PC-9 (cell line): ENCODE measurements at regions not wholly inside any gene's neighbourhood (a gene's known extent, or its start where the extent isn't known, plus 50 kb on each side); places are given as distances from the start of the nearest gene placed in this dataset.

Source experiments
- BruUV-seq: library from RNA; stranded (reverse); fragments of 400-500 nt; replicated peaks from 2 replicates; lab custom pipeline; 2021; lab: Mats Ljungman, UMichigan
- CTCF ChIA-PET: fragments of 300-600 bp; sonication (Branson Sonifier 250); formaldehyde crosslinking; loops from one replicate; lab custom pipeline; 2022; ENCODE audit warnings: antibody characterized with exemption; lab: Charles Lee
- POLR2A ChIA-PET: fragments of 300-600 bp; sonication (Branson Sonifier 250); formaldehyde crosslinking; loops from one replicate; lab custom pipeline; 2022; ENCODE audit warnings: antibody characterized with exemption; ENCODE audit not compliant: unreplicated experiment; lab: Charles Lee
- DNase-seq, 2 experiments: peaks; one replicate each; pipeline versions ENCODE4 v3.0.0 to v3.0.0-alpha.2; 2015 to 2022; ENCODE audit warnings: mixed read lengths in 1 of 2
- H2AFZ ChIP-seq: fragments of 200-600 bp; sonication (generic); 2 replicates; pipeline ENCODE4 v1.8.1; 2017; ENCODE audit warnings: antibody characterized with exemption
- H3F3A ChIP-seq: fragments of 200-600 bp; sonication (generic); 2 replicates; pipeline ENCODE4 v1.8.1; 2017; ENCODE audit warnings: antibody characterized with exemption, mild to moderate bottlenecking, low read depth; ENCODE audit not compliant: insufficient read depth
- H3K27ac ChIP-seq: fragments of 200-600 bp; sonication (generic); 2 replicates; pipeline ENCODE4 v1.6.1; 2016; ENCODE audit warnings: mixed run types
- H3K27me3 ChIP-seq: fragments of 200-600 bp; sonication (generic); 2 replicates; pipeline ENCODE4 v1.6.1; 2016; ENCODE audit warnings: low read depth, mixed run types; ENCODE audit not compliant: insufficient read depth
- H3K36me3 ChIP-seq: fragments of 200-600 bp; sonication (generic); 2 replicates; pipeline ENCODE4 v1.6.1; 2016; ENCODE audit warnings: low read depth, mixed run types
- H3K4me1 ChIP-seq: fragments of 200-600 bp; sonication (generic); replicated peaks from 2 replicates; pipeline ENCODE4 v1.6.1; 2016; ENCODE audit warnings: mixed run types; ENCODE audit not compliant: insufficient read depth
- H3K4me2 ChIP-seq: fragments of 200-600 bp; sonication (generic); 2 replicates; pipeline ENCODE4 v1.6.1; 2017; ENCODE audit warnings: mixed run types
- H3K4me3 ChIP-seq: fragments of 200-600 bp; sonication (generic); 2 replicates; pipeline ENCODE4 v1.6.1; 2016; ENCODE audit warnings: mixed run types
- H3K79me2 ChIP-seq: fragments of 200-600 bp; sonication (generic); 2 replicates; pipeline ENCODE4 v1.6.1; 2017; ENCODE audit warnings: low read depth, mixed run types
- H3K9me2 ChIP-seq: fragments of 200-600 bp; sonication (generic); 2 replicates; pipeline ENCODE4 v1.8.1; 2017; ENCODE audit warnings: mild to moderate bottlenecking; ENCODE audit not compliant: insufficient read depth
- H3K9me3 ChIP-seq: fragments of 200-600 bp; sonication (generic); 2 replicates; pipeline ENCODE4 v1.8.1; 2016; ENCODE audit warnings: low read depth; ENCODE audit not compliant: insufficient read depth
- H4K20me1 ChIP-seq: fragments of 200-600 bp; sonication (generic); 2 replicates; pipeline ENCODE4 v1.8.1; 2017; ENCODE audit not compliant: insufficient read depth
- CTCF ChIP-seq: fragments of 200-600 bp; sonication (generic); conservative IDR thresholded peaks from 2 replicates; pipeline ENCODE4 v1.6.1; 2017; ENCODE audit warnings: mixed run types, antibody characterized with exemption, mild to moderate bottlenecking, moderate library complexity
- EZH2 ChIP-seq: fragments of 200-600 bp; sonication (generic); IDR thresholded peaks from 2 replicates; pipeline ENCODE4 v1.8.0; 2017; ENCODE audit warnings: antibody characterized with exemption, low read depth
- intact Hi-C: fragments of 100-400 bp; cut with micrococcal nuclease; formaldehyde crosslinking; loops from one replicate; pipeline ENCODE4 v1.10.0; 2022; ENCODE audit not compliant: unreplicated experiment

GRCh38 chr18:51807336-51807735, 532.7 kb upstream of the DCC start:
- H4K20me1 ChIP-seq, result no peaks in the 10 kb centered on the region
- intact Hi-C loops, result no loop called here
- no peak overlapping the region for H2AFZ ChIP-seq
- H3K4me3 ChIP-seq, result no peak overlapping the region
- TF ChIP-seq CTCF (no peak), EZH2 (no peak)
- ChIA-PET CTCF (no interaction called here), POLR2A (no interaction called here)
- H3K4me2 ChIP-seq, result no peak overlapping the region
- H3K4me1 ChIP-seq, result no peaks in the 10 kb centered on the region
- BruUV-seq, result no TSS peak
- no peaks in the 10 kb centered on the region for H3K9me3 ChIP-seq
- no peaks in the 10 kb centered on the region for H3K9me2 ChIP-seq
- H3F3A ChIP-seq, result no peaks in the 10 kb centered on the region
- no peak for DNase-seq
- no peak overlapping the region for H3K27ac ChIP-seq
- H3K36me3 ChIP-seq, result no peaks in the 10 kb centered on the region
- H3K27me3 ChIP-seq, result no peaks in the 10 kb centered on the region
- no peaks in the 10 kb centered on the region for H3K79me2 ChIP-seq

- Histone ChIP-seq H3K79me2 (no peaks in the 10 kb centered on the region), H3K9me3 (no peaks in the 10 kb centered on the region; the same call in 1 of the 2 replicates), H4K20me1 (no peaks in the 10 kb centered on the region), H3K4me2 (no peak overlapping the region), H3F3A (no peaks in the 10 kb centered on the region), H3K4me1 (no peaks in the 10 kb centered on the region), H3K36me3 (no peaks in the 10 kb centered on the region), H3K9me2 (no peaks in the 10 kb centered on the region), H3K4me3 (no peak overlapping the region), H3K27ac (no peak overlapping the region), H2AFZ (no peak overlapping the region), H3K27me3 (no peaks in the 10 kb centered on the region)
- intact Hi-C loops, result no loop called here
- BruUV-seq, result no TSS peak
- ChIA-PET POLR2A (no interaction called here), CTCF (no interaction called here)
- DNase-seq, result no peak
- TF ChIP-seq EZH2 (no peak), CTCF (no peak)
These were observed 528.1 kb upstream of the DCC start for GRCh38 chr18:51811883-51812282.

GRCh38 chr18:51813740-51814139, 526.3 kb upstream of the DCC start:
- POLR2A ChIA-PET, result no interaction called here
- CTCF ChIA-PET, result no interaction called here

More at GRCh38 chr18:51813740-51814139, 526.3 kb upstream of the DCC start:
- Histone ChIP-seq H2AFZ (no peak overlapping the region), H3K79me2 (no peaks in the 10 kb centered on the region), H3K9me3 (no peaks in the 10 kb centered on the region; the same call in 1 of the 2 replicates), H3K4me3 (no peak overlapping the region), H3K27ac (no peak overlapping the region), H3K9me2 (no peaks in the 10 kb centered on the region), H3K36me3 (no peaks in the 10 kb centered on the region), H4K20me1 (no peaks in the 10 kb centered on the region), H3K27me3 (no peaks in the 10 kb centered on the region), H3K4me2 (no peak overlapping the region), H3K4me1 (no peaks in the 10 kb centered on the region), H3F3A (no peaks in the 10 kb centered on the region)
- TF ChIP-seq CTCF (no peak), EZH2 (no peak)
- DNase-seq, result no peak
- intact Hi-C loops, result no loop called here
- BruUV-seq, result no TSS peak
